Gastrocnemius medialis (tissue), 4 donors: ENCODE measurements at regions not wholly inside any gene's neighbourhood (a gene's known extent, or its start where the extent isn't known, plus 50 kb on each side); places are given as distances from the start of the nearest gene placed in this dataset.

ENCODE experiments used
- ATAC-seq, 2 donors: fragments of 150-250 bp; one replicate each; pipeline ENCODE4 v1.9.1; 2016
- DNase-seq, 2 donors: peaks; one replicate each; pipeline ENCODE4 v3.0.0-alpha.2; 2019
- H3K27ac ChIP-seq, 4 donors: fragments of 200-600 bp; sonication (generic); 1 replicate in 1 of 4; 2 replicates in 3 of 4; pipeline ENCODE4 v1.5.1; 2016 to 2018; ENCODE audit warnings: mild to moderate bottlenecking in 2 of 4, moderate library complexity in 1 of 4
- H3K27me3 ChIP-seq, 3 donors: fragments of 200-600 bp; sonication (generic) in 2 of 3; 1 replicate in 1 of 3; 2 replicates in 2 of 3; pipeline versions ENCODE4 v1.5.1 to v1.6.0; 2016 to 2019; ENCODE audit warnings: mild to moderate bottlenecking in 1 of 3, moderate library complexity in 1 of 3
- H3K36me3 ChIP-seq, 2 donors: fragments of 200-600 bp; sonication (generic) in 1 of 2; one replicate each; pipeline ENCODE4 v1.5.1; 2017 to 2018
- H3K4me1 ChIP-seq, 2 donors: fragments of 200-600 bp; sonication (generic) in 1 of 2; one replicate each; pipeline ENCODE4 v1.5.1; 2016 to 2017; ENCODE audit warnings: mild to moderate bottlenecking in 2 of 2
- H3K4me3 ChIP-seq, 4 donors: fragments of 200-600 bp; sonication (generic) in 3 of 4; 1 replicate in 1 of 4; 2 replicates in 3 of 4; pipeline ENCODE4 v1.5.1; 2016 to 2019; ENCODE audit warnings: mild to moderate bottlenecking in 2 of 4
- H3K9me3 ChIP-seq, 3 donors: fragments of 200-600 bp; sonication (generic) in 2 of 3; 1 replicate in 1 of 3; 2 replicates in 2 of 3; pipeline ENCODE4 v1.5.1; 2016 to 2019
- CTCF ChIP-seq, 5 experiments: fragments of 450-650 bp in 3 of 5; fragments of 200-600 bp in 2 of 5; sonication (generic) in 2 of 5; IDR thresholded peaks in 4 of 5; conservative IDR thresholded peaks in 1 of 5; 1 replicate in 4 of 5; 2 replicates in 1 of 5; pipeline ENCODE4 v1.5.1; 2016 to 2019; ENCODE audit warnings: antibody characterized with exemption in 5 of 5, mild to moderate bottlenecking in 3 of 5, moderate library complexity in 3 of 5
- POLR2A ChIP-seq, 2 donors: fragments of 450-650 bp; IDR thresholded peaks; one replicate each; pipeline ENCODE4 v1.6.1; 2017; ENCODE audit warnings: antibody characterized with exemption in 2 of 2, mild to moderate bottlenecking in 2 of 2, moderate library complexity in 2 of 2
- in situ Hi-C, 4 donors: fragments of 200-750 bp; cut with MboI; loops; one replicate each; pipeline versions ENCODE4 v1.15.0 to v1.8.0; 2017; ENCODE audit warnings: low sequenced_read_pairs in 4 of 4
- intact Hi-C: fragments of 100-400 bp; cut with DNase I; formaldehyde crosslinking; loops from one replicate; pipeline ENCODE4 v1.15.1; 2023; ENCODE audit warnings: low total_unique reads

GRCh38 chr13:92966341-92966740 is 260.3 kb upstream of the GPC6 start:
- no peaks in the 10 kb centered on the region for H3K4me1 ChIP-seq
- no peak overlapping the region for H3K4me3 ChIP-seq
- in situ Hi-C loops (no loop called here), intact Hi-C loops (no loop called here)
- ATAC-seq (no peak), DNase-seq (no peak)
- no peaks in the 10 kb centered on the region for H3K36me3 ChIP-seq
- H3K9me3 ChIP-seq = no peaks in the 10 kb centered on the region
- H3K27me3 ChIP-seq = no peaks in the 10 kb centered on the region
- TF ChIP-seq POLR2A (IDR thresholded peaks at IDR 0.05) (no peak), CTCF (IDR thresholded peaks at IDR 0.05 in 4 of 5, conservative IDR thresholded peaks at IDR 0.05 in 1 of 5) (no peak)
- no peak overlapping the region for H3K27ac ChIP-seq

GRCh38 chr13:92966900-92967299 is 259.7 kb upstream of the GPC6 start:
- TF ChIP-seq CTCF (IDR thresholded peaks at IDR 0.05 in 4 of 5, conservative IDR thresholded peaks at IDR 0.05 in 1 of 5) (no peak), POLR2A (IDR thresholded peaks at IDR 0.05) (no peak)
- Histone ChIP-seq H3K9me3 (no peaks in the 10 kb centered on the region), H3K27me3 (no peaks in the 10 kb centered on the region), H3K4me1 (no peaks in the 10 kb centered on the region), H3K27ac (no peak overlapping the region), H3K4me3 (no peak overlapping the region), H3K36me3 (no peaks in the 10 kb centered on the region)
- intact Hi-C loops (no loop called here), in situ Hi-C loops (no loop called here)
- ATAC-seq (no peak), DNase-seq (no peak)

- ATAC-seq (no peak), DNase-seq (no peak)
- no peak for TF ChIP-seq POLR2A (IDR thresholded peaks at IDR 0.05)
- TF ChIP-seq CTCF (IDR thresholded peaks at IDR 0.05 in 4 of 5, conservative IDR thresholded peaks at IDR 0.05 in 1 of 5) = no peak
- in situ Hi-C loops = no loop called here
- intact Hi-C loops = no loop called here
- Histone ChIP-seq H3K27me3 (no peaks in the 10 kb centered on the region), H3K9me3 (no peaks in the 10 kb centered on the region), H3K27ac (no peak overlapping the region), H3K36me3 (no peaks in the 10 kb centered on the region), H3K4me1 (no peaks in the 10 kb centered on the region), H3K4me3 (no peak overlapping the region)
These were observed 258.7 kb upstream of the GPC6 start for GRCh38 chr13:92967923-92968322.

- intact Hi-C loops (no loop called here), in situ Hi-C loops (no loop called here)
- H3K9me3 ChIP-seq = no peaks in the 10 kb centered on the region
- no peak for DNase-seq
- H3K4me1 ChIP-seq = no peaks in the 10 kb centered on the region
- H3K27ac ChIP-seq = no peak overlapping the region
- ATAC-seq = no peak
- TF ChIP-seq CTCF (IDR thresholded peaks at IDR 0.05 in 4 of 5, conservative IDR thresholded peaks at IDR 0.05 in 1 of 5) (no peak), POLR2A (IDR thresholded peaks at IDR 0.05) (no peak)
- no peaks in the 10 kb centered on the region for H3K36me3 ChIP-seq
- no peaks in the 10 kb centered on the region for H3K27me3 ChIP-seq
- H3K4me3 ChIP-seq = no peak overlapping the region
These were observed 253.9 kb upstream of the GPC6 start for GRCh38 chr13:92972751-92973150.

GRCh38 chr13:92974905-92975429 is 251.6 kb upstream of the GPC6 start:
- Histone ChIP-seq H3K4me3 (no peak overlapping the region), H3K36me3 (no peaks in the 10 kb centered on the region), H3K27ac (no peak overlapping the region), H3K4me1 (no peaks in the 10 kb centered on the region), H3K27me3 (no peaks in the 10 kb centered on the region), H3K9me3 (no peaks in the 10 kb centered on the region)
- intact Hi-C loops = no loop called here
- in situ Hi-C loops = no loop called here
- ATAC-seq (no peak), DNase-seq (no peak)
- no peak for TF ChIP-seq POLR2A (IDR thresholded peaks at IDR 0.05)
- TF ChIP-seq CTCF (IDR thresholded peaks at IDR 0.05 in 4 of 5, conservative IDR thresholded peaks at IDR 0.05 in 1 of 5) = no peak
